ENCODE measurements at regions not wholly inside any gene's neighbourhood (a gene's known extent, or its start where the extent isn't known, plus 50 kb on each side); places are given as distances from the start of the nearest gene placed in this dataset.

DNA sequence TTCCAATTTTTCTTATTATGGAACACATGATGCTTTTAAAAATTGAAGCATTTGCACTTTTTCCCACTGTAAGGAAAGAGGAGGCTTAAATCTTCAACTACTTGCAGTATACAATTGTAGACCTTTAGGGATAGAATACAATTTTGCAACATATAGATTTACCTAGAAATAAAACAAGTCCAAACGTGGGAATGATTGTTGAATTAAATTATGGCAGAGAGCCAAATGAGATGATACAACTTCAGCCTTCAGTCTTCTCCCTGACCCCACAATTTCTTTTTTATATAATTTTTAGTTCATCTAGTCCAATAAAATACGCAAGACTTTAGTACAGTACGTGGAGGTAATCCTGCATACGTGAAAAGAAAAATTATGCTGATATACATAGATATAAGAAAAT lies 666.5 kb downstream of the SLC16A7 start:
- no peaks in the 10 kb centered on the region for H3K27me3 Mint-ChIP-seq (ENCODE audit: low read depth)
- DNase-seq, result no peak
- no peaks in the 10 kb centered on the region for H3K36me3 Mint-ChIP-seq (ENCODE audit: insufficient read depth)
- no peaks in the 10 kb centered on the region for H3K4me1 Mint-ChIP-seq (ENCODE audit: low read depth)
- H3K4me3 Mint-ChIP-seq, result no peak overlapping the region
- ATAC-seq, result no peak
- H3K9me3 Mint-ChIP-seq, result peaks cover 4% of the 10 kb centered on the region

DNA sequence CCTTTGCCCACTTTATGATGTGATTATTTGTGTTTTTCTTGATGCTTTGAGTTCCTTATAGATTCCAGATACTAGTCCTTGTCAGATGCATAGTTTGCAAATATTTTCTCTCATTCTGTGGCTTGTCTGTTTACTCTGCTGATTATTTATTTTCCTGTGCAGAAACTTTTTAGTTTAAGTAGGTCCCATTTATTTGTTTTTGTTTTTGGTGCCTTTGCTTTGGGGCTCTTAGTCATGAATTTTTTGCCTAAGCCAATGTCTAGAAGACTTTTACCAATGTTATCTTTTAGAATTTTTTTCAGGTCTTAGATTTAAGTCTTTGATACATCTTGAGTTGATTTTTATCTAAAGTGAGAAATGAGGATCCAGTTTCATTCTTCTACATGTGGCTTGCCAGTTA lies 667.3 kb downstream of the SLC16A7 start:
- H3K27me3 Mint-ChIP-seq (ENCODE audit: low read depth), result no peaks in the 10 kb centered on the region
- no peaks in the 10 kb centered on the region for H3K36me3 Mint-ChIP-seq (ENCODE audit: insufficient read depth)
- no peak for DNase-seq
- H3K4me1 Mint-ChIP-seq (ENCODE audit: low read depth), result no peaks in the 10 kb centered on the region
- no peak for ATAC-seq
- H3K4me3 Mint-ChIP-seq, result no peak overlapping the region
- peaks cover 7% of the 10 kb centered on the region for H3K9me3 Mint-ChIP-seq

DNA sequence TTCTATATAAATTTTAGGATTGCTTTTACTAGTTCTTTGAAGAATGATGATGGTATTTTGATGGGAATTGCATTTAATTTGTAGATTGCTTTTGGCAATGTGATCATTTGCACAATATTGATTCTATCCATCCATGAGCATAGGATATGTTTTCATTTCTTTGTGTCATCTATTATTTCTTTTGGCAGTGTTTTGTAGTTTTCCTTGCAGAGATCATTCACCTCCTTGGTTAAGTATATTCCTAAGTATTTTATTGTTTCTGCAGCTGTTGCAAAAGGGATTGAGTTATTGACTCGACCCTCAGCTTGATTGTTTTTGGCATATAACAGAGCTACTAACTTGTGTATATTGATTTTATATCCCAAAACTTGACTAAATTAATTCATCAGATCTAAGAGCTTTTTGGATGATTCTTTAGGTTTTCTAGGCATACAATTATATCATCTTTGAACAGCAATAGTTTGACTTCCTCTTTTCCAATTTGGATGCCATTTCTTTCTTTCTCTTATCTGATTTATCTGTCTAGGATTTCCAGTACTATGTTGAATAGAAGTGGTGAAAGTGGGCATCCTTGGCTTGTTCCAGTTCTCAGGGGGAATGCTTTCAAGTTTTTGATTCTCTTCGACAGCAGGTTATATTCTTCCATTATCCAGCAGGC lies 668.1 kb downstream of the SLC16A7 start:
- H3K9me3 Mint-ChIP-seq, result peaks cover 7% of the 10 kb centered on the region
- no peaks in the 10 kb centered on the region for H3K4me1 Mint-ChIP-seq (ENCODE audit: low read depth)
- H3K36me3 Mint-ChIP-seq (ENCODE audit: insufficient read depth), result no peaks in the 10 kb centered on the region
- no peaks in the 10 kb centered on the region for H3K27me3 Mint-ChIP-seq (ENCODE audit: low read depth)
- DNase-seq (no peak), ATAC-seq (no peak)
- no peak overlapping the region for H3K4me3 Mint-ChIP-seq

DNA sequence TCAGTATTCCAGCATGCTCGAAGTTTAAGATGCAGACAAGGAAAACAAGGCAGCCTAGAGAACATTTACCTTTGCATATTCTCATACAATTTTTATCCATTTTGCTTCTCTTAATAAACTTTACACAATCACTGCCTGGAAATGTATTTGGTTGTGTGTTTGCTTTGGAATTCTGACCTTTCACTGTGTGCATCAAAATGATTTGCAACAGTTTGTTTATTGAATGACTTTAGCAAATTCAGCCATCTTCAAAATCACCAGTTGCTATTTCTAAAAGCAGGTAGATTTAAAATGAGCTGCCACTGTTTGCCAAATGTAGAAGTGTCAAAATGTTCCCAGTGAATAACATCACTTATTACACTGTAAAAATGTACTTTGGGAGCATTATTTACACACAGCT lies 669.9 kb downstream of the SLC16A7 start:
- peaks cover 13% of the 10 kb centered on the region for H3K9me3 Mint-ChIP-seq
- H3K4me3 Mint-ChIP-seq, result no peak overlapping the region
- no peaks in the 10 kb centered on the region for H3K36me3 Mint-ChIP-seq (ENCODE audit: insufficient read depth)
- H3K27me3 Mint-ChIP-seq (ENCODE audit: low read depth), result no peaks in the 10 kb centered on the region
- DNase-seq, result no peak
- ATAC-seq, result no peak
- no peaks in the 10 kb centered on the region for H3K4me1 Mint-ChIP-seq (ENCODE audit: low read depth)

DNA sequence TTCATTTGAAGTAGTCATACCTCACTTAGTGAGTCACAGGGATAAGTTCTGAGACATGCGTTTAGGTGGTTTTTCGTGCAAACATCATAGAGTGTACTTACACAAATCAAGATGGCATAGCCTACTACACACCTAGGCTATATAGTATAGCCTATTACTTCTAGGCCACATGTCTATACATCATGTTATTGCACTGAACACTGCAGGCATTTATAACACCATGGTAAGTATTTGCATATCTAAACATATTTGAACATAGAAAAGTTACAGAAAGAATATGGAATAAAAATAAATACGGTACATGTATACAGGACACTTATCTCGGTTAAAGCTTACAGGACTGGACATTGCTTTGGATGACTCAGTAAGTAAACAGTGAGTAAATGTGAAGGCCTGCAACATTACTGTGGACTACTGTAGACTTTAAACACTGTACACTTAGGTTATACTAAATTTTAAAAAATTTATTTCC lies 670.6 kb downstream of the SLC16A7 start:
- H3K4me1 Mint-ChIP-seq (ENCODE audit: low read depth), result no peaks in the 10 kb centered on the region
- ATAC-seq, result no peak
- no peak for DNase-seq
- no peaks in the 10 kb centered on the region for H3K27me3 Mint-ChIP-seq (ENCODE audit: low read depth)
- H3K36me3 Mint-ChIP-seq (ENCODE audit: insufficient read depth), result no peaks in the 10 kb centered on the region
- peaks cover 19% of the 10 kb centered on the region for H3K9me3 Mint-ChIP-seq
- no peak overlapping the region for H3K4me3 Mint-ChIP-seq

DNA sequence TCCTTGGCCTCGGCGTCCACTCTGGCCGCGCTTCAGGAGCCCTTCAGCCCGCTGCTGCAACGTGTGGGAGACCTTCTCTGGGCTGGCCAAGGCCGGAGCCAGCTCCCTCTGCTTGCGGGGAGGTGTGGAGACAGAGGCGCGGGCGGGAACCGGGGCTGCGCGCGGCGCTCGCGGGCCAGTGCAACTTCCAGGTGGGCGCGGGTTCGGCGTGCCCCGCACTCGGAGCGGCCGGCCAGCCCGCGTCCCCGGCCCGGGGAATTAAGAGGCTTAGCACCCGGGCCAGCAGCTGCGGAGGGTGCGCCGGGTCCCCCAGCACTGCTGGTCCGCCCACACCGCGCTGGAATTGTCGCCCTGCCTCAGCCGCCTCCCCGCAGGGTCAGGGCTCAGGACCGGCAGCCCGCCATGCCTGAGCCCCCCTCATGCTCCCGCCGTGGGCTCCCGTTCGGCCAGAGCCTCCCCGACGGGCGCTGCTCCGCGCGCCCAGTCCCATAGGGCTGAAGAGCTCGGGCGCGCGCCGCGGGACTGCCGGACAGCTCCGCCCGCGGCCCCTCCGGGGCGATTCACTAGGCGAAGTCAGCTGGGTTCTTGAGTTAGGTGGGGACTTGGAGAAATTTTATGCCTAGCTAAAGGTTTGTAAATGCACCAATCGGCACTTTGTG lies 673.9 kb downstream of the SLC16A7 start:
- Mint-ChIP-seq H3K36me3 (ENCODE audit: insufficient read depth) (no peaks in the 10 kb centered on the region), H3K4me3 (no peak overlapping the region), H3K9me3 (peaks cover 16% of the 10 kb centered on the region), H3K4me1 (ENCODE audit: low read depth) (no peaks in the 10 kb centered on the region), H3K27me3 (ENCODE audit: low read depth) (no peaks in the 10 kb centered on the region)
- no peak for ATAC-seq
- DNase-seq, result no peak

DNA sequence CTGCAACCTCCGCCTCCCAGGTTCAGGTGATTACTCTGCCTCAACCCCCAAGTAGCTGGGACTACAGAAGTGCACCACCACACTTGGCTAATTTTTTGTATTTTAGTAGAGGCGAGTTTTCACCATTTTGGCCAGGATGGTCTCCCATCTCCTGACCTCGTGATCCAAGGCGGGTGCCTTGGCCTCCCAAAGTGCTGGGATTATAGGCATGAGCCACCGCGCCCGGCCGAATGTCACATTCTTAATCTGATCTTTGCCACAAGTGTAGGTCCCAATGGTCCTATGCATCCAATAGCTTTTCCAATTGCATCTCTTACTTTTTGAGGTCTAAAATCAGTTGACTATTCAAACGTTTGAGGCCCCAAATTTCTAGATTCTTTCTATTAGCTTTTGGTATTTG lies 676.0 kb downstream of the SLC16A7 start:
- H3K27me3 Mint-ChIP-seq (ENCODE audit: low read depth), result no peaks in the 10 kb centered on the region
- DNase-seq (no peak), ATAC-seq (no peak)
- no peak overlapping the region for H3K4me3 Mint-ChIP-seq
- H3K36me3 Mint-ChIP-seq (ENCODE audit: insufficient read depth), result no peaks in the 10 kb centered on the region
- peaks cover 16% of the 10 kb centered on the region for H3K9me3 Mint-ChIP-seq
- no peaks in the 10 kb centered on the region for H3K4me1 Mint-ChIP-seq (ENCODE audit: low read depth)

DNA sequence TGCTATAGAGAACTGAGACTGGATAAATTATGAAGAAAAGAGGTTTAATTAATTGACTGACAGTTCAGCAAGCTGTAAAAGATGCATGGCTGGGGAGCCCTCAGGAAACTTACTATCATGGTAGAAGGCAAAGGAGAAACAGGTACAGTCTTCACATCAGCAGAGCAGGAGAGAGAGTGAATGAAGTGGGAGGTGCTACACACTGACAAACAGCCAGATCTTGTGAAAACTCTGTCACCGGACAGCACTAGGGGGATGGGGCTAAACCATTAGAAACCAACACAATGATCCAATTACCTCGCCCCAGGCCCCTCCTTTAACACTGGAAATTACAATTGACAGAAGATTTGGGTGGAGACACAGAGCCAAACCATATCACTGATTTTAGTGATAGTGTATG lies 682.4 kb downstream of the SLC16A7 start:
- ATAC-seq, result no peak
- no peaks in the 10 kb centered on the region for H3K27me3 Mint-ChIP-seq (ENCODE audit: low read depth)
- H3K36me3 Mint-ChIP-seq (ENCODE audit: insufficient read depth), result no peaks in the 10 kb centered on the region
- no peaks in the 10 kb centered on the region for H3K4me1 Mint-ChIP-seq (ENCODE audit: low read depth)
- H3K9me3 Mint-ChIP-seq, result no peaks in the 10 kb centered on the region
- no peak overlapping the region for H3K4me3 Mint-ChIP-seq
- no peak for DNase-seq

DNA sequence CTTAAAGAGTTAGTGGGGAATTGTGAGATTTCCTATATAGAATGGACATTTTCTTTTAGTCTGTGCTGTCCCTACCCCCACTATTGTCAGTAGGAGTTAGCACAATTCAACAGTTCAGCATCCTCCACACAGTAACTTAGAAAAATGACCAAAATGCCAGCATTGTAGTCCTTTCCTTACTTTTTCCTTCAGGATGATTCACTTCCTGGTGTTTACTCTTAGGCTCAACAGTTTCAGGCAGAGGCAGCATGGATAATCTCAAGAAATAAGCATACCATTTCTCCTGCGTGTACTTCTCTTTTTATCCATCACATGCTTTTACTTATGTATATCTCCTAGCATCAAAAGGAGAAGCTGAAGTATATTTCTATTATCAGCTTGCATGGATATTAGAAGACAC lies 683.4 kb downstream of the SLC16A7 start:
- no peaks in the 10 kb centered on the region for H3K36me3 Mint-ChIP-seq (ENCODE audit: insufficient read depth)
- ATAC-seq, result no peak
- no peak for DNase-seq
- no peaks in the 10 kb centered on the region for H3K9me3 Mint-ChIP-seq
- no peaks in the 10 kb centered on the region for H3K4me1 Mint-ChIP-seq (ENCODE audit: low read depth)
- H3K4me3 Mint-ChIP-seq, result no peak overlapping the region
- H3K27me3 Mint-ChIP-seq (ENCODE audit: low read depth), result no peaks in the 10 kb centered on the region

DNA sequence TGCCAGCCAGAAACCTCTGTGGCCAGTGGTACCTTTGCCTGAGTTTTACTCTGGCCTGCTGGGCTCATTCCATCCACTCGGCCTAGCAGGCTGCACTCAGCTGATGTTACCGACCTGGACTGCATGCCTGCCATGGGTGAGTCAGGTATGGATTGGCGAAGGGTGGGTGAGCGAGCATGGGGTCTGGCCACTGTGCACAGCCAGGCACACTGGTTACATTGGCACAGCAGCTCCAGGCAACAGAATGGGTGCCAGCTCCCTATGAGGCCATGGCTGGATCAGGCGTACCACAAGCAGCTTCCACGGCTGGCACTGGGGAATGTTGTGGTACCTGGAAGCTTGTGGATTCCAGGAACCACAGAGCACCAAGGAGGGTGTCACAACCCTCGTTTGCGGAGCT lies 685.7 kb downstream of the SLC16A7 start:
- H3K9me3 Mint-ChIP-seq, result no peaks in the 10 kb centered on the region
- no peaks in the 10 kb centered on the region for H3K36me3 Mint-ChIP-seq (ENCODE audit: insufficient read depth)
- no peaks in the 10 kb centered on the region for H3K27me3 Mint-ChIP-seq (ENCODE audit: low read depth)
- H3K4me1 Mint-ChIP-seq (ENCODE audit: low read depth), result no peaks in the 10 kb centered on the region
- ATAC-seq, result no peak
- no peak for DNase-seq
- H3K4me3 Mint-ChIP-seq, result no peak overlapping the region

DNA sequence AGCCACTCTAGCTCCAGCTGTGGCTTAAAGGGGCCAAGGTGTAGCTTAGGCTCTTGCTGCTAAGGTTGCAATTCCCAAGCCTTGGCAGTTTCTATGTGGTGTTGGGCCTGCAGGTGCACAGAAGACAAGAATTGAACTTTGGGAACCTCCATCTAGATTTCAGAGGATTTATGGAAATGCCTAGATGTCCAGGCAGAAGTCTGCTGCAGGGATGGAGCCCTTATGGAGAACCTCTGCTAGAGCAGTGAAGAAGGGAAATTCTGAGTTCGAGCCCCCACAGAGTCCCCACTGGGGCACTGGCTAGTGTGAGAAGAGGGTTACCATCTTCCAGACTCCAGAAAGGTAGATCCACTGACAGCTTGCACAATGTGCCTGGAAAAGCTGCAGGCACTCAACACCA lies 694.7 kb downstream of the SLC16A7 start:
- ATAC-seq, result no peak
- no peaks in the 10 kb centered on the region for H3K27me3 Mint-ChIP-seq (ENCODE audit: low read depth)
- no peak for DNase-seq
- no peak overlapping the region for H3K4me3 Mint-ChIP-seq
- peaks cover 31% of the 10 kb centered on the region for H3K9me3 Mint-ChIP-seq
- no peaks in the 10 kb centered on the region for H3K36me3 Mint-ChIP-seq (ENCODE audit: insufficient read depth)
- H3K4me1 Mint-ChIP-seq (ENCODE audit: low read depth), result no peaks in the 10 kb centered on the region

DNA sequence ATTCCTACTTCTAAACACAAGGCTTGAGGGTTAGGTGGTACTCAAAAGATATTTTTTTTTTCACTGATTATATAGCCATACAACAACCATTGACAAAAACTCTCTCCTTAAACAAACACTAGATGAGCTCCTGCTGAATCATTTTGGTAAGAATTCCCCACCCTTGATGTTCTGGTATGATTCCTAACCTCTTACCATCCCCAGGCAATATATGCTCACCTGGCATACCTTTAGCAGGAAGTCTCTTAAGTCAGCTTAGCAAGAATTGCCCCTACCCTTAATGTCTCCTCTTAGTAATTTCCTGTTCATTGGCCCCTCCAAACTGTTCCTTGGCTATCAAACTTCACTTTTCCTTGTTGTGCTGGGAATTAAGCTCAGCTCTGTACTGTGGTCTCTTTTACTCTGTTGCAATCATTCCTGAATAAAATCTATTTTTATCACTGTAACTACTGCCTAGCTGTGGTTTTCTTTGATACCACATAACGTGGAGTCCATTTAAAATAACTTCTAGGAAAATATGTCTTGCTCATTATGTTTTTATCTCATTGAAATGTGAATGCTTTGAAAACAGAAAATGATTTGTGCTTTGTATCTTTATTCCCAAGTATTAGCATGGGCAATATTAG lies 712.6 kb downstream of the SLC16A7 start:
- no peak for DNase-seq
- Mint-ChIP-seq H3K9me3 (peaks cover 3% of the 10 kb centered on the region), H3K4me3 (no peak overlapping the region), H3K4me1 (ENCODE audit: low read depth) (no peaks in the 10 kb centered on the region), H3K27me3 (ENCODE audit: low read depth) (no peaks in the 10 kb centered on the region), H3K36me3 (ENCODE audit: insufficient read depth) (no peaks in the 10 kb centered on the region)
- no peak for ATAC-seq

DNA sequence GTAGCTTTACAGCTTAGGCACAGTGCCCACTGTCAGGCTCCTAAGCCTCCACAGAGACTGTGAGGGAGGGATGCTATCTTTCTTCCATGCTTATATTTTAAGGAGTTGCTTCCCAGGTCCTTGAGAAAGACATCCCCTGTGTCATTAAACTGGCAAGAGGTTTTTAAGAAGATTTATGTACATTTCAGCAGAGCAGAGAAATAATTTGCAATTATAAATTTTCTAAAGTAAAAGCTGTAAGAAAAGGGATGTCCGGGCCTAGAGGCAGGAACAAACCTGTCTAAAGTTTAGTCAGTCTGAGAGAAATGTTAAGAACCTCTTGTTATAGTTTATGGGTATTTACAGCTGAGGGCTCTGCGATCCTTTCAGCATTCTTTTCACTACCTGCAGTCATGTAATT lies 716.1 kb downstream of the SLC16A7 start:
- no peak for ATAC-seq
- no peaks in the 10 kb centered on the region for H3K27me3 Mint-ChIP-seq (ENCODE audit: low read depth)

DNA sequence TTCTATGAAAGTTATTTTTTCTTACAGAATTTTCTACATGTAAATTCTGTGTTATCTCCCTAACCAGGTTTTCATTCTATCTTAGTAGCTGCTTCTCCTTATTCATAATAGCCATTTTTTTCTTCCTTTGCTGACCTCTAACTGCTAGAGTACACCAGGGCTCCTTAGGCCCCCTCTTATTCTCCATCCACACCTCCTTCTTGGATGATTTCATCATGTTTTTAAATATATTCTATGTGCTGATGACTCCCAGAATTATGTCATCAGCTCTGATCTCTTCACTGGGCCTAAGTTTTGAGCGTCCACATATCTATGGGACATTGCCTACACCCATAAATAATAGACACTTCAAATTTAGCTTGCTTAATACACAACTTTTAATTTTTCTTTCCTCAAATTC lies 721.5 kb downstream of the SLC16A7 start:
- ATAC-seq (no peak), DNase-seq (no peak)
- H3K4me3 Mint-ChIP-seq, result no peak overlapping the region
- peaks cover 7% of the 10 kb centered on the region for H3K9me3 Mint-ChIP-seq
- H3K36me3 Mint-ChIP-seq (ENCODE audit: insufficient read depth), result no peaks in the 10 kb centered on the region
- no peaks in the 10 kb centered on the region for H3K27me3 Mint-ChIP-seq (ENCODE audit: low read depth)
- H3K4me1 Mint-ChIP-seq (ENCODE audit: low read depth), result no peaks in the 10 kb centered on the region

More for the DNA sequence above, 716.1 kb downstream of the SLC16A7 start:
- Mint-ChIP-seq H3K36me3 (ENCODE audit: insufficient read depth) (no peaks in the 10 kb centered on the region), H3K4me3 (no peak overlapping the region), H3K4me1 (ENCODE audit: low read depth) (no peaks in the 10 kb centered on the region), H3K9me3 (peaks cover 7% of the 10 kb centered on the region)
- no peak for DNase-seq

DNA sequence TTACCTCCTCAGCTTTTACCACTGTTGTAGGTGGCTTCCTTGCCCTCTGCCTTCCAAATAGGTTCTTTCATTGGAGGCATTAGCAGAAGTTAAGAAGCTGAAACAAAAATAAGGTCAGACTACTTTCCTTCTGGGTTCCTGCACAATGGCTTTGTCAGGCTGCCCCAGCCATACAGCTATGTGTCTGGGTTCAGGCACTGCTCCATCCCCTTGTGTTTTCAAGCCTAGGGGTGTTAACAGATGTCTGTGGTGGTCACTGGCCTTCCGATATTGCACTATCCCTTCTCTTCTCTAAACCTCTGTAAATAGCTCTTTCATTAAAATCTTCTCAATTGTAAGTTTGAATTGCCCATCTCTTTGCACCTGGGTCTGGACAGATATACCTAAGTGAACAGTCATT lies 728.9 kb downstream of the SLC16A7 start:
- DNase-seq (no peak), ATAC-seq (no peak)
- no peaks in the 10 kb centered on the region for H3K36me3 Mint-ChIP-seq (ENCODE audit: insufficient read depth)
- no peaks in the 10 kb centered on the region for H3K27me3 Mint-ChIP-seq (ENCODE audit: low read depth)
- H3K4me1 Mint-ChIP-seq (ENCODE audit: low read depth), result no peaks in the 10 kb centered on the region
- H3K9me3 Mint-ChIP-seq, result peaks cover 5% of the 10 kb centered on the region
- H3K4me3 Mint-ChIP-seq, result no peak overlapping the region

Measured in activated T-cell treated with anti-CD3 and anti-CD28 coated beads, Interleukin-2, amount 50 U/mL, for 4 hours (primary cell).